Adrenal gland (tissue), 9 donors: ENCODE measurements at regions not wholly inside any gene's neighbourhood (a gene's known extent, or its start where the extent isn't known, plus 50 kb on each side); places are given as distances from the start of the nearest gene placed in this dataset.

ENCODE experiments used
- DNase-seq, 7 donors: peaks; one replicate each; pipeline ENCODE4 v3.0.0-alpha.2; 2019 to 2020
- H3K27ac ChIP-seq, 5 donors: fragments of 200-600 bp; sonication (generic) in 4 of 5; 1 replicate in 3 of 5; 2 replicates in 2 of 5; pipeline versions ENCODE4 v1.5.1 to v1.8.0; 2016 to 2020; ENCODE audit warnings: mild to moderate bottlenecking in 1 of 5
- H3K27me3 ChIP-seq: fragments of 200-600 bp; 2 replicates; pipeline ENCODE4 v1.8.0; 2021
- H3K36me3 ChIP-seq, 2 donors: fragments of 200-600 bp; replicated peaks in 1 of 2; 1 replicate in 1 of 2; 2 replicates in 1 of 2; pipeline versions ENCODE4 v1.5.1 to v1.8.0; 2018 to 2022
- H3K4me1 ChIP-seq, 2 donors: fragments of 200-600 bp; replicated peaks in 1 of 2; 1 replicate in 1 of 2; 2 replicates in 1 of 2; pipeline versions ENCODE4 v1.5.1 to v1.8.0; 2018 to 2021
- H3K4me3 ChIP-seq, 4 donors: fragments of 200-600 bp; sonication (generic) in 3 of 4; one replicate each; pipeline ENCODE4 v1.5.1; 2016 to 2018
- H3K9me3 ChIP-seq, 3 donors: fragments of 200-600 bp; sonication (generic) in 1 of 3; replicated peaks in 1 of 3; 1 replicate in 2 of 3; 2 replicates in 1 of 3; pipeline versions ENCODE4 v1.5.1 to v1.8.0; 2016 to 2021
- POLR2A ChIP-seq, 2 donors: fragments of 450-650 bp; IDR thresholded peaks; one replicate each; pipeline ENCODE4 v1.6.1; 2017; ENCODE audit warnings: antibody characterized with exemption in 2 of 2, mild to moderate bottlenecking in 2 of 2, moderate library complexity in 1 of 2
- WGBS, 4 donors: extraction: QIAGEN DNeasy Blood & Tissue Kit in 2 of 4; methylation state at CpG; one replicate each; pipeline versions ENCODE4 v1.1.5 to v1.1.7; 2013 to 2017; 5-methylcytosine and 5-hydroxymethylcytosine counted together
- intact Hi-C, 2 donors: fragments of 100-400 bp; cut with DNase I; formaldehyde crosslinking; loops; one replicate each; pipeline versions ENCODE4 v1.14.1 to v1.15.0; 2022 to 2023
- TF ChIP-seq, protein P1 (sequence below), 6 experiments: fragments of 450-650 bp in 4 of 6; fragments of 200-600 bp in 2 of 6; sonication (generic) in 1 of 6; IDR thresholded peaks; 1 replicate in 5 of 6; 2 replicates in 1 of 6; pipeline versions ENCODE4 v1.5.1 to v1.8.0; 2016 to 2021; ENCODE audit warnings: antibody characterized with exemption in 6 of 6, mild to moderate bottlenecking in 2 of 6, moderate library complexity in 1 of 6
- donor health status: healthy with polysubstance abuse.
- donor health status: Bipolar disorder and iron deficiency.
- donor health status: DM: yes; HTN: yes; CAD: no.
- donor health status: DM: no; HTN: no; CAD: no.
- donor health status: DM: no; HTN: no; CAD: no.

DNA sequence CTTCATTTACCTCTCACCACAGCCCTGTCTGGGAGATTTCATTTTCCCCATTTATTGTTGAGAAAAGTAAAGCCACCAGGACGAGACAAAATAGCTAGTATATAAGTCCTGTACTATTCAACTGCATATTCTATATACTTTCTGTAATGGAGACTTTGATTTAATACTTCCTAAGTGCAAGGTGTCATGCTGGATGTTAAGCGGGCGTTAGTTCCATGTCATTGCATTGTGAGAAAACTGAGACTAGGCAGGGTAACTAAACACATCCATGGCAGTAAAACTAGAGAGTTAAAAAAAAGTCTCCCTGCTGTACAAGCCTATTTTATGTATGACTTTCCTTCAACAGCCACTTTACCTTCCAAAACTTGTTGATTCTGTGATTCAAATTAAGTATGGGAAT is 969.6 kb downstream of the STIM2 start:
- Histone ChIP-seq H3K36me3 (no peaks in the 10 kb centered on the region), H3K9me3 (no peaks in the 10 kb centered on the region), H3K4me3 (no peak overlapping the region), H3K27ac (no peak overlapping the region), H3K4me1 (no peaks in the 10 kb centered on the region), H3K27me3 (no peaks in the 10 kb centered on the region)
- no peak for TF ChIP-seq POLR2A (IDR thresholded peaks at IDR 0.05)
- TF ChIP-seq, protein P1, sequence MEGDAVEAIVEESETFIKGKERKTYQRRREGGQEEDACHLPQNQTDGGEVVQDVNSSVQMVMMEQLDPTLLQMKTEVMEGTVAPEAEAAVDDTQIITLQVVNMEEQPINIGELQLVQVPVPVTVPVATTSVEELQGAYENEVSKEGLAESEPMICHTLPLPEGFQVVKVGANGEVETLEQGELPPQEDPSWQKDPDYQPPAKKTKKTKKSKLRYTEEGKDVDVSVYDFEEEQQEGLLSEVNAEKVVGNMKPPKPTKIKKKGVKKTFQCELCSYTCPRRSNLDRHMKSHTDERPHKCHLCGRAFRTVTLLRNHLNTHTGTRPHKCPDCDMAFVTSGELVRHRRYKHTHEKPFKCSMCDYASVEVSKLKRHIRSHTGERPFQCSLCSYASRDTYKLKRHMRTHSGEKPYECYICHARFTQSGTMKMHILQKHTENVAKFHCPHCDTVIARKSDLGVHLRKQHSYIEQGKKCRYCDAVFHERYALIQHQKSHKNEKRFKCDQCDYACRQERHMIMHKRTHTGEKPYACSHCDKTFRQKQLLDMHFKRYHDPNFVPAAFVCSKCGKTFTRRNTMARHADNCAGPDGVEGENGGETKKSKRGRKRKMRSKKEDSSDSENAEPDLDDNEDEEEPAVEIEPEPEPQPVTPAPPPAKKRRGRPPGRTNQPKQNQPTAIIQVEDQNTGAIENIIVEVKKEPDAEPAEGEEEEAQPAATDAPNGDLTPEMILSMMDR (IDR thresholded peaks at IDR 0.05): no peak
- 59 to 68% (median 62%) methylated on average over 3 of the region's 3 CpGs for WGBS, 4 donors
- intact Hi-C loops: no loop called here
- no peak for DNase-seq

DNA sequence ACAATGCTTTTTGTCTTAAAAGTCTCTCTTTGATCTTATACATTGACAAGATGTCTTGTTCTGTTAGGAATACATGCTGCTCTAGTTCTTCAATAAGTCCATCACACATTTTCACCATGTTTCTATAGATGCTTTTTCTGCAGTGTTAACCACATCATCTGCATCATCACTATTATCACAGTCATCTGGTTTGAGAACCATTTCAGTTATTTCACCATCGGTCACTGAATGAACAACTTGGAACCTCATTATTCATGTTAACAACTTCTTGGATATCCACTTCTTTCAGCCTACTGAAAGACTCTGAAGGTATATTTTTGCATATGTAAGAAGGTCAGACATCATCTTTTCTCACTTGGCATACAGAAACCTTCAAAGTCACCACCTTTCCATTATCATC is 975.2 kb downstream of the STIM2 start:
- no peaks in the 10 kb centered on the region for H3K9me3 ChIP-seq
- H3K27me3 ChIP-seq: no peaks in the 10 kb centered on the region
- whole genome bisulfite sequencing, 4 donors: 80 to 87% (median 85%) methylated on average over 1 of the region's 1 CpG
- DNase-seq: no peak
- H3K4me3 ChIP-seq: no peak overlapping the region
- H3K4me1 ChIP-seq: no peaks in the 10 kb centered on the region
- TF ChIP-seq, protein P1 (IDR thresholded peaks at IDR 0.05): no peak
- TF ChIP-seq POLR2A (IDR thresholded peaks at IDR 0.05): no peak
- H3K36me3 ChIP-seq: no peaks in the 10 kb centered on the region
- no peak overlapping the region for H3K27ac ChIP-seq
- intact Hi-C loops: no loop called here

DNA sequence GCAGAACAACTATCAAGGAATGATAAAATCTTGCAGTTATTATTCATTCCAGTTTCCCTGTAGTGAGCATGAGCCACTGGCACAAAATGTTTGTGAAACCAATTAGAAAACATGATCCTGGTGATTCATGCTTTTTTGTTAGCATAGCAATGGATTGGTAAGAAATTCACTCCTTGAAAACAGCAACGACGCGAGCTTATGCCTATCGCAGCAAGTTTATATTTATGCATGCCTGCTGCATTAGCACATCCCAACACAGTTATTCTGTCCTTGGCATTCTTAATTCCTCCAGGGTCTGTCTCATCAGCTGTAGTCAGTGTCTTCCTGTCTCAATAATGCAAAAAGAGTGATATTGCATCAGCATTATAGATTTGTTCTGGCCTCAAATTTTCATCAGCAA is 975.9 kb downstream of the STIM2 start:
- H3K9me3 ChIP-seq: no peaks in the 10 kb centered on the region
- no peaks in the 10 kb centered on the region for H3K27me3 ChIP-seq
- no peak for TF ChIP-seq POLR2A (IDR thresholded peaks at IDR 0.05)
- TF ChIP-seq, protein P1 (IDR thresholded peaks at IDR 0.05): no peak
- intact Hi-C loops: no loop called here
- 83 to 98% (median 94%) methylated on average over 4 of the region's 4 CpGs for WGBS, 4 donors
- no peaks in the 10 kb centered on the region for H3K4me1 ChIP-seq
- H3K4me3 ChIP-seq: no peak overlapping the region
- H3K36me3 ChIP-seq: no peaks in the 10 kb centered on the region
- no peak overlapping the region for H3K27ac ChIP-seq
- DNase-seq: no peak

DNA sequence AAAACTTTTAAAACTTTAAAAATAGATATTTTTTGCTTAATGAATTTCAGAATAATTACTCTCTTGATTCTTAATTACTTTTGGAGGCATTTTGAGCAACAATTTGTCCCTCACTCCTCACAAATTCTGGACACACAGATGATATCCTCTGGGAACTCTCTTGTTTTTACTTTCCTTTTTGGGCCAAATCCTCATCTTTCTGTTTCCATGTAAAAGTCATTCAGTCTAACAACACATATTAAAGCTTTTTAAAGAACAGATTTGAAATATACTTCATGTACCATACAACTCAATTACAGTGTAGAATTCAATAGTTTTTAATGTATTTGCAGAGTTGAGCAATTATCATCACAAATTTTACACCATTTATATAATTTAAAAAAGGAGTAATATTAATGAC is 983.1 kb downstream of the STIM2 start:
- Histone ChIP-seq H3K36me3 (no peaks in the 10 kb centered on the region), H3K4me1 (no peaks in the 10 kb centered on the region), H3K9me3 (no peaks in the 10 kb centered on the region), H3K4me3 (no peak overlapping the region), H3K27ac (no peak overlapping the region), H3K27me3 (no peaks in the 10 kb centered on the region)
- no peak for DNase-seq
- intact Hi-C loops: no loop called here
- TF ChIP-seq, protein P1 (IDR thresholded peaks at IDR 0.05): no peak
- no peak for TF ChIP-seq POLR2A (IDR thresholded peaks at IDR 0.05)
